ENCODE measurements at regions not wholly inside any gene's neighbourhood (a gene's known extent, or its start where the extent isn't known, plus 50 kb on each side); places are given as distances from the start of the nearest gene placed in this dataset.

DNA sequence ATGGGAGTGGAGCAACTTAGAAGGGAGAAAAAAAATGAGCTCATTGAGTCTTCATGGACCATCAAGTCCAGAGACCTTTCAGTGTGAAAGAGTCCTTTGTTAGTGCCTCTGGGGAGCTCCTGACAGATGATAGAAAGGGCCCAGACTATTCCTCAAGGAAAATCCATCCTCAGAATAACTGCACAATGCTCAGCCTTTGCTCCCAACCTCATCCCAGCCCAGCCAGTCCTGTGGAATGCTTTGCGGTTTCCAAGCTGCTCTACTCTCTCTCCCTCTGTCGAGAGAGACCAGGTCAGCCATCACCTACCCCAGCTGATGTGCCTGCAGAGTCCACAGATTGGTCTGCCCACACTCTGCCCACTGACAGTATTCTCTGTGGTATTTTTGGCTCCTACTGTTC lies 406.2 kb downstream of the MFSD1 start:
- TF ChIP-seq CTCF (optimal IDR thresholded peaks at IDR 0.05 in 1 of 3, IDR thresholded peaks at IDR 0.05 in 1 of 3, conservative IDR thresholded peaks at IDR 0.05 in 1 of 3; ENCODE audit: extremely low read depth in 1 of 3, insufficient read depth in 2 of 3, low read length in 3 of 3) (no peak), EZH2 (IDR thresholded peaks at IDR 0.05; ENCODE audit: low read length) (no peak)
